OCI-LY3 (cell line): ENCODE measurements at regions not wholly inside any gene's neighbourhood (a gene's known extent, or its start where the extent isn't known, plus 50 kb on each side); places are given as distances from the start of the nearest gene placed in this dataset.

ENCODE experiments used
- H2AFZ ChIP-seq: fragments of 200-600, 300-600 bp; shearing (Covaris generic); 2 replicates; pipeline ENCODE4 v1.6.0; 2014; ENCODE audit warnings: antibody characterized with exemption, low read depth, low read length
- H3K27ac ChIP-seq: fragments of 200-600, 300-600 bp; sonication (generic); 2 replicates; pipeline ENCODE4 v1.5.1; 2014; ENCODE audit warnings: mild to moderate bottlenecking, low read length, moderate library complexity, mixed read lengths
- H3K27me3 ChIP-seq: fragments of 200-600, 300-600 bp; sonication (generic); 2 replicates; pipeline ENCODE4 v1.6.1; 2014; ENCODE audit warnings: low read depth, low read length, mixed read lengths
- H3K36me3 ChIP-seq: fragments of 200-600, 300-600 bp; sonication (generic); replicated peaks from 2 replicates; pipeline ENCODE3; 2014; ENCODE audit warnings: low read depth, low read length, mixed read lengths
- H3K4me1 ChIP-seq: fragments of 300-600, 200-600 bp; sonication (generic); 2 replicates; pipeline ENCODE4 v1.6.1; 2014; ENCODE audit warnings: low read length, mixed read lengths
- H3K4me2 ChIP-seq: fragments of 200-600, 300-600 bp; sonication (generic); 2 replicates; pipeline ENCODE4 v1.6.1; 2014; ENCODE audit warnings: low read length, mixed read lengths
- H3K4me3 ChIP-seq: fragments of 300-600, 200-600 bp; sonication (generic); 2 replicates; pipeline ENCODE4 v1.5.1; 2014; ENCODE audit warnings: antibody characterized with exemption, mild to moderate bottlenecking, low read length, moderate library complexity
- H3K79me2 ChIP-seq: fragments of 300-600, 200-600 bp; shearing (Covaris generic); 2 replicates; pipeline ENCODE4 v1.6.1; 2014; ENCODE audit warnings: mild to moderate bottlenecking, low read length, mixed read lengths
- H3K9ac ChIP-seq: fragments of 300-600, 200-600 bp; shearing (Covaris generic); 2 replicates; pipeline ENCODE4 v1.6.0; 2014; ENCODE audit warnings: mild to moderate bottlenecking, low read length, moderate library complexity
- H3K9me3 ChIP-seq: fragments of 200-600, 300-600 bp; shearing (Covaris generic); 2 replicates; pipeline ENCODE4 v1.6.1; 2014; ENCODE audit warnings: low read length, mixed read lengths; ENCODE audit not compliant: insufficient read depth
- H4K20me1 ChIP-seq: fragments of 200-600, 300-600 bp; sonication (generic); 2 replicates; pipeline ENCODE4 v1.6.1; 2016; ENCODE audit warnings: low read length, mixed read lengths; ENCODE audit not compliant: insufficient read depth
- CTCF ChIP-seq: fragments of 200-600, 300-600 bp; sonication (generic); IDR thresholded peaks from 2 replicates; pipeline ENCODE4 v1.5.1; 2014; ENCODE audit warnings: antibody characterized with exemption, low read length, low read depth
- EZH2phosphoT487 ChIP-seq: fragments of 200-600 bp; shearing (Covaris generic); IDR thresholded peaks from 2 replicates; pipeline ENCODE4 v1.6.1; 2018; ENCODE audit warnings: antibody characterized with exemption, mixed run types, low read depth

GRCh38 chr6:154901876-154902552 lies 93.1 kb upstream of the TIAM2 start:
- peaks cover 7% of the 10 kb centered on the region for H3K4me1 ChIP-seq
- H3K4me2 ChIP-seq: no peak overlapping the region
- H3K36me3 ChIP-seq: no peaks in the 10 kb centered on the region
- no peak overlapping the region for H3K4me3 ChIP-seq
- no peaks in the 10 kb centered on the region for H4K20me1 ChIP-seq
- TF ChIP-seq EZH2phosphoT487 (no peak), CTCF (no peak)
- no peaks in the 10 kb centered on the region for H3K9me3 ChIP-seq
- H3K27me3 ChIP-seq: no peaks in the 10 kb centered on the region
- no peak overlapping the region for H2AFZ ChIP-seq
- no peak overlapping the region for H3K9ac ChIP-seq
- H3K79me2 ChIP-seq: no peaks in the 10 kb centered on the region
- no peak overlapping the region for H3K27ac ChIP-seq

- Histone ChIP-seq H3K36me3 (no peaks in the 10 kb centered on the region), H4K20me1 (no peaks in the 10 kb centered on the region), H3K4me1 (peaks cover 7% of the 10 kb centered on the region), H3K9me3 (no peaks in the 10 kb centered on the region), H3K79me2 (no peaks in the 10 kb centered on the region), H3K27ac (no peak overlapping the region), H2AFZ (no peak overlapping the region), H3K4me2 (no peak overlapping the region), H3K9ac (no peak overlapping the region), H3K4me3 (no peak overlapping the region), H3K27me3 (no peaks in the 10 kb centered on the region)
- TF ChIP-seq CTCF (no peak), EZH2phosphoT487 (no peak)
Observed at GRCh38 chr6:154907291-154907690, 87.8 kb upstream of the TIAM2 start.

GRCh38 chr6:154908723-154909122 lies 86.4 kb upstream of the TIAM2 start:
- TF ChIP-seq CTCF (no peak), EZH2phosphoT487 (no peak)
- Histone ChIP-seq H3K9ac (no peak overlapping the region), H3K36me3 (no peaks in the 10 kb centered on the region), H3K27me3 (no peaks in the 10 kb centered on the region), H3K27ac (no peak overlapping the region), H4K20me1 (no peaks in the 10 kb centered on the region), H2AFZ (no peak overlapping the region), H3K9me3 (no peaks in the 10 kb centered on the region), H3K4me3 (no peak overlapping the region), H3K4me2 (no peak overlapping the region), H3K79me2 (no peaks in the 10 kb centered on the region), H3K4me1 (no peaks in the 10 kb centered on the region; the same call in 1 of the 2 replicates)

GRCh38 chr6:154909311-154909710 lies 85.8 kb upstream of the TIAM2 start:
- H3K9me3 ChIP-seq: no peaks in the 10 kb centered on the region
- no peaks in the 10 kb centered on the region for H3K27me3 ChIP-seq
- no peak overlapping the region for H3K4me2 ChIP-seq
- H3K79me2 ChIP-seq: no peaks in the 10 kb centered on the region
- H3K4me1 ChIP-seq: no peaks in the 10 kb centered on the region
- H3K36me3 ChIP-seq: no peaks in the 10 kb centered on the region
- H3K9ac ChIP-seq: no peak overlapping the region
- no peak overlapping the region for H2AFZ ChIP-seq
- H3K27ac ChIP-seq: no peak overlapping the region
- no peaks in the 10 kb centered on the region for H4K20me1 ChIP-seq
- H3K4me3 ChIP-seq: no peak overlapping the region
- no peak for TF ChIP-seq EZH2phosphoT487
- TF ChIP-seq CTCF: no peak
